ENCODE measurements at regions not wholly inside any gene's neighbourhood (a gene's known extent, or its start where the extent isn't known, plus 50 kb on each side); places are given as distances from the start of the nearest gene placed in this dataset.

GRCh38 chr7:111653846-111654245 is 91.6 kb upstream of the IMMP2L start:
- intact Hi-C loops (cut with micrococcal nuclease; ENCODE audit: unreplicated experiment) (no loop called here), in situ Hi-C loops (cut with MboI) (no loop called here)
- Histone ChIP-seq H3K9ac (ENCODE audit: control insufficient read depth, insufficient read depth, low read length) (no peak overlapping the region), H3K27ac (ENCODE audit: control insufficient read depth, insufficient read depth) (no peak overlapping the region), H3K79me2 (ENCODE audit: control insufficient read depth, insufficient read depth, low read length) (no peaks in the 10 kb centered on the region), H4K20me1 (ENCODE audit: control insufficient read depth, insufficient read depth) (no peaks in the 10 kb centered on the region), H3K4me3 (no peak overlapping the region), H3K4me2 (ENCODE audit: control insufficient read depth, insufficient read depth) (no peak overlapping the region), H2AFZ (ENCODE audit: control insufficient read depth, low read depth, low read length) (no peak overlapping the region), H3K4me1 (ENCODE audit: control insufficient read depth, insufficient read depth, low read length) (no peaks in the 10 kb centered on the region), H3K36me3 (ENCODE audit: control insufficient read depth in 2 of 2, insufficient read depth in 2 of 2, low read length in 1 of 2) (no peaks in the 10 kb centered on the region), H3K9me3 (replicated peaks; ENCODE audit: control insufficient read depth, insufficient read depth, low read length) (no peaks in the 10 kb centered on the region), H3K27me3 (replicated peaks in 1 of 2; ENCODE audit: control insufficient read depth in 2 of 2, insufficient read depth in 2 of 2, low read length in 1 of 2) (no peaks in the 10 kb centered on the region)
- 86% methylated on average over 3 of the region's 3 CpGs for WGBS (ENCODE audit: insufficient coverage, insufficient replicate concordance, low lambda C conversion rate, missing lambda C conversion rate)
- BruUV-seq (replicated peaks) = no TSS peak
- CTCF ChIA-PET = no interaction called here
- FAIRE-seq (no peak), ATAC-seq (no peak), DNase-seq (ENCODE audit: low read depth, low spot score) (no peak)
- SMC1A ChIA-PET (ENCODE audit: uncharacterized antibody, unreplicated experiment) = interaction anchor here (0.6 kb wide), 1 partner anchor 510 kb away, joined by 3 read pairs; no protein-coding TSS in a partner anchor
- no peak for TF ChIP-seq FOS (IDR thresholded peaks at IDR 0.05; ENCODE audit: borderline replicate concordance, extremely low read depth, insufficient read length)
- TF ChIP-seq MYC (IDR thresholded peaks at IDR 0.05; ENCODE audit: insufficient read depth, insufficient read length, insufficient replicate concordance, low read length, severe bottlenecking) = no peak
- no peak for TF ChIP-seq IRF3 (IDR thresholded peaks at IDR 0.05)
- no peak for TF ChIP-seq ESRRA (IDR thresholded peaks at IDR 0.05; ENCODE audit: low read length)
- TF ChIP-seq PAX5 (IDR thresholded peaks at IDR 0.05; ENCODE audit: borderline replicate concordance, low read depth, low read length) = no peak
- no peak for TF ChIP-seq E2F8 (IDR thresholded peaks at IDR 0.05; ENCODE audit: low read depth, partially characterized antibody)
- TF ChIP-seq NR2C2 (IDR thresholded peaks at IDR 0.05; ENCODE audit: borderline replicate concordance, control insufficient read depth, insufficient read length, low read depth) = no peak
- no peak for TF ChIP-seq ATF2 (IDR thresholded peaks at IDR 0.05; ENCODE audit: low read length)
- TF ChIP-seq MLLT1 (IDR thresholded peaks at IDR 0.05) = no peak
- no peak for TF ChIP-seq RAD51 (IDR thresholded peaks at IDR 0.05)
- POLR2A ChIA-PET = interaction anchor here (0.6 kb wide), 1 partner anchor 544 kb away, joined by 3 read pairs; no protein-coding TSS in a partner anchor
- RAD21 ChIA-PET (ENCODE audit: unreplicated experiment) = no interaction called here
